ENCODE measurements at regions not wholly inside any gene's neighbourhood (a gene's known extent, or its start where the extent isn't known, plus 50 kb on each side); places are given as distances from the start of the nearest gene placed in this dataset.

DNA sequence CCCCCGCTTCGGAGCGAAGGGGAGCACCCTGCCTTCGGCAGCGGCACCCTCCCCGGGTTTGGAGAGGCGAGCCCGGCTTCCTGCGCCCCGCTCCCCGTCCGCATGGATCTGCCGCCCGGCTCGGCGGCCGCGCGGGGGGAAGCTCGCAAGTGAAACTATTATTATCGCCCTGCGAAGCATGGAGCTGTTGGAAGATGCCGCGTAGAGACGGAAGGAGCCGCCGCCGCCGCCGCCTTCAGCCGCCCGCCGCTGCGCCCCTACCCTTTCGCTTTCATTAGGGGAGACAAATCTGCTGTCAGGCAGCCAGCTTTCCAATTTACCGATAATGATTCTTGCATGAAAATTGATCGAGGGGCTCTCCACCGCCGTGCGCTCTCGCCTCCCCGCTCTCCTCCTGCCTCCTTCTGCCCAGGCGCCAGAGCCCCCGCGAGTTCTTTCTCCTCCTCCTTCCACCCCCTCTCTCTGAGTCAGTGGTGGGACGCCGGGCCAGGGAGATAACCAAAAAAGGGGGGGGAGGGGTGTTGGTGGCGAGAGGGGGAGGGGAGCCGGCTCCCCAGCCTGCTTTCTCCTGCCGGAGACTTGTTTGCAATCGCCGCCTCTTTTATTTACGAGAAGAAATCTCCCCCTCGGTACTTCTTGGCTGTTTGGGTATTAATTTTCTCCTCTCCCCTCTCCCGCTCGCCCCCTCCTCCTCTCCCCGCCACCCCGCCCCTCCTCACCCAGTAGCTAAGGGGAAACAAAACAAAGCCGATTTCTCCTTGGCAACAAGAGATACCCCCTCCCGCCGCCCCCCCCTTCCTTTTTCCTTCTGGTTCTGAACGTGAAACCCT, 58.0 kb upstream of the GSE1 start:
- peak overlapping the region; percentile 77 for H3K4me3 ChIP-seq (ENCODE audit: low read depth, low read length)
- DNase-seq (ENCODE audit: low read depth) = no peak

DNA sequence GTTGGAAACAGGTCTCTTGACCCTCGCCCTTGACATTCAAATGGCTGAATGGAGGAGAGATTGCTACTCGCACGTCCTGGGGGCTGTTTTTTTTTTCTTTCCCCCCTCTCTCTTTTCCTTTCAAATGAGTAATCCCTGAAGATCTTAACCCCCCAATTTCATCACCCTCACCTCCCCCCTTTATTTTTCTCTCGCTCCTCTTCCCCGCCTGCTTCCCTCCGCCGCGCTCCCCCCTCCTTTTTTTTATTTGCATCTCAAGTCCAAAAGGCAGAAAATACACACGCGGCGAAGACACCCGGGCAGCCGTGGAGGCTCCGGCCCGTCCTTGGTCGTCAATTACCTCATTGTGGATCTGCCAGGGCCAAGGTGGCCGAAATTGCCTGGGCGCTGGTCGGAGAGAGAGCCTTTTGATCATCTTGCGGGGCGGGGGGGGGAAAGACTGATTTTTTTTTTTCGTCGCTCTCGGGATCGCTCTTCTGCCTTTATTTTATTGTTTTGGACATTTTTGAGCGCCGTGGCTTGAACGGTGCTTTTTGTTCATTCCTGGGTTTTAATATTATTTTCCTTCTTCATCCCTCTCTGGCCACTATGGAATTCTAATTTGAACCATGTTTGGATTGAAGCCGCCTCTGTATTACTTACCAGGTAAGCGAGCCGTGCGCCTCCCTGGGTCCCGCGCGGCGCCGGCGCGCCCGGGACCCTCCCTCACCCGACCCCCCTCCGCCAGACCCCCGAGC, 57.2 kb upstream of the GSE1 start:
- H3K4me3 ChIP-seq (ENCODE audit: low read depth, low read length) = peak overlapping the region; percentile 77
- DNase-seq (ENCODE audit: low read depth) = no peak

DNA sequence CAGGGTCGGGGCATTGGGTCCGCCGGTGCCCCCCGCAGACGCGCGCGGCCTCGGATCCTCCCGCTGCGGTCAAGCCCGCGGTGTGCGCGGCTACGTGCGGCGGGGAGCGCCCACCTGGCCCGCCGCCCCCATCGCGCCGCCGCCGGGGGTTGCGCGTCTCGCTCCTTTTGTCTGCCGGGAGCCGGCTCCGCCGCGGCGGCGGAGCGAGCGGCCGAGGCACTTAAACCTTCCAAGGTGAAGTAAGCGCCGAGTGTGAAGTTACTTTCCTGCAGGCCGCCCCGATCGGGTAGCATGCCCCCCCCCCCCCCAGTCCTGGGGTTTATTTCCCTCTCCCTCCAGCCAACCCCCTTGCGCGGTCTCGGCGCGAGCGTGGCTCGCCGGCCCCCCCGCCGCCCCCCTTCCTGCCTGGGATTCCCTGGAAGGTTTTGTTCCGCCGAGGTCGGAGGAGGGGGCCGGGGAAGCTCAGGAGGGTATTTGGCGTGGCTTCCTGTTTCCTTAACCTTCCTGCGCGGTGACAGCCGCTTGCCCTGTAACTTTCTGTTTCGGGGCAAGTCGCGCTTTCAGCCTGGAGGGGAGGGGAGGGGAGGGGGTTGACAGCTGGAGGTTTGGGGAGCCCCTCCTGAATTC, 56.6 kb upstream of the GSE1 start:
- DNase-seq (ENCODE audit: low read depth) = no peak
- peak overlapping the region; percentile 77 for H3K4me3 ChIP-seq (ENCODE audit: low read depth, low read length)

DNA sequence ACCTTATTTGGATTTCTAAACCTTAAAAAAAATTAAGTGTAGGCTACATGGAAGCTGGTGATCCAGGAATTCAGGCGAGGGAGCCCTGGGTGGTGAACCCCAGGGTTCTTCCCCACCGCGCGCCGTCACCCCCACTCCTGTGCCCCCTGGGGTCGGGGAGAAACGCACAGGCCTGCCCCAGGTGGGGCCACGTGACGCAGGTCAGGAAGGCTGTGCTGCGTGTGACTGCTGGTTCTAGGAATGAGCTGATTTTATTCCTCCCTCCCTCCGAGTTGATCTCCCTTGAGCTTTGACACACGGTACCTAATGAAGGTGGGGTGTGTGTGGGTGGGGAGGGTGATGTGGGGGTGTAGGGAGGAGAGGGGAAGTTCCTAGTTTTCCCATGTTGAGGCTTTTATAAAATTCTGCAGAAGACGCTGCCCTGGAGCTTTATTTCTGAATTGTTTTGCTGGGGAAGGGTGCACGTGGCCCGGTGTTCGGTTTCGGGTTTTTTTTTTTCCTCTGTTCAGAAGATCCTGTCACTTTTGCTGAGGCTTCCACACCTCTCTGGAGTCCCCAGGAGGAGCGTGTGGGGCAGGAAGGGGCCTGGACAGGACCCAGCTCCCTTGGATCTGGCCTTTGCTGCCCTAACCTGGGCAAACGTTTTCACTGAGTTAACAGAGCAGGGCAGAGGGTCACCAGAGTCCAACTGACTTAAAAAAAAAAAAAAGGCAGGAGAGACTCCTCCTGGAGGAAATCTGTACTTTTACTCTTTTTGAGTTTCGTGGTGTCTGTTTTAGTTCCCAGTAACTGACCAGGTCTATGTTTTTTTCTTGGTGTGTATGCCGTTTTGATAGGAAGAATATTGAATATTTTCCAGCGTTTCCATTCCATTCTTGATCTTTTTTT, 55.8 kb upstream of the GSE1 start:
- DNase-seq (ENCODE audit: low read depth) = no peak
- H3K4me3 ChIP-seq (ENCODE audit: low read depth, low read length) = peak overlapping the region; percentile 77

DNA sequence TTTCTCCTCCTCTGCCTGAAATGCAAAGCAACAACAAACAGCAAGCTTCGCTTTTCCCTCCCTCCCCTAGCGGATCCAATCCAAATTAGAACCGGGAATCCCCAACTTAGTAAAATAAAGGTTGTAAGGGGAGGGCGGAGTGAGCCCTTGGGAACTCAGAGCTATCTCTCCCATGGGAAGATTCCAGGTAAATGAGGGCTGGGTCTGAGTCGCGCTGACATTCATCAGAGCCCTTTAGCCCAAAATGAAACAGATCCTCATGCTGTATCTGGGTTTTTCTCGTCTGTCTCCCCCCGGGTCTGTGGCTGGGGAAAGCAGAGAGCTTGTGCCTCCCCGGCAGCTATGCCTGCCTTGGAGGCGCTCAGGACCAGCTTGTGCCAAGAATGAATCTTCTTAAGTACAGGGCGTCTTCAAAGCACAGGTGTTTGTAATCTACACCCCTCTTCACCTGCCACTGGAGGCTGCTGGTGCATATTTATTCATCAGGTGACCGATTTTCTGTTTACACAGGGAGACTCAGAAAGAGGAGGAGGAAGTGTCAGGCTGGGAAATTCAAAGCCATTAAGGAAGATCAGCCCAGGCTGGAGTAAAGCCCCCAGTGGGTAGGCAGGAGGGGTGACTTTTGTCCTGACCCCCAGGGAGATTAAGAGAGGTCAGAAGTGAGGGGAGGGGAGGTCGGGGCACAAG, 55.0 kb upstream of the GSE1 start:
- DNase-seq (ENCODE audit: low read depth) = no peak

DNA sequence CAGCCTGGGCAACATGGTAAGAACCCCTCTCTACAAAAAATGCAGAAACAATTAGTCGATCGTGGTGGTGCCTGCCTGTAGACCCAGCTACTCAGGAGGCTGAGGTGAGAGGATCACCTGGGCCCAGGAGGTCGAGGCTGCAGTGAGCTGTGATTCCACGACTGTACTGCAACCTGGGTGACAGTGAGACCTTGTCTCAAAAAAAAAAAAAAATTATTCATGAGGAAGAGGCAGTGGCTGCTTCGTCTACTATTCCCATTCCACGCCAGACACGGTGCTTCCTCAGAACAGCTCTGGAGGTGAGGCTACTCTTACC, 52.2 kb upstream of the GSE1 start:
- DNase-seq (ENCODE audit: low read depth) = no peak
- no peak overlapping the region for H3K4me3 ChIP-seq (ENCODE audit: low read depth, low read length)

More for the DNA sequence above, 55.0 kb upstream of the GSE1 start:
- peak overlapping the region; percentile 77 for H3K4me3 ChIP-seq (ENCODE audit: low read depth, low read length)

DNA sequence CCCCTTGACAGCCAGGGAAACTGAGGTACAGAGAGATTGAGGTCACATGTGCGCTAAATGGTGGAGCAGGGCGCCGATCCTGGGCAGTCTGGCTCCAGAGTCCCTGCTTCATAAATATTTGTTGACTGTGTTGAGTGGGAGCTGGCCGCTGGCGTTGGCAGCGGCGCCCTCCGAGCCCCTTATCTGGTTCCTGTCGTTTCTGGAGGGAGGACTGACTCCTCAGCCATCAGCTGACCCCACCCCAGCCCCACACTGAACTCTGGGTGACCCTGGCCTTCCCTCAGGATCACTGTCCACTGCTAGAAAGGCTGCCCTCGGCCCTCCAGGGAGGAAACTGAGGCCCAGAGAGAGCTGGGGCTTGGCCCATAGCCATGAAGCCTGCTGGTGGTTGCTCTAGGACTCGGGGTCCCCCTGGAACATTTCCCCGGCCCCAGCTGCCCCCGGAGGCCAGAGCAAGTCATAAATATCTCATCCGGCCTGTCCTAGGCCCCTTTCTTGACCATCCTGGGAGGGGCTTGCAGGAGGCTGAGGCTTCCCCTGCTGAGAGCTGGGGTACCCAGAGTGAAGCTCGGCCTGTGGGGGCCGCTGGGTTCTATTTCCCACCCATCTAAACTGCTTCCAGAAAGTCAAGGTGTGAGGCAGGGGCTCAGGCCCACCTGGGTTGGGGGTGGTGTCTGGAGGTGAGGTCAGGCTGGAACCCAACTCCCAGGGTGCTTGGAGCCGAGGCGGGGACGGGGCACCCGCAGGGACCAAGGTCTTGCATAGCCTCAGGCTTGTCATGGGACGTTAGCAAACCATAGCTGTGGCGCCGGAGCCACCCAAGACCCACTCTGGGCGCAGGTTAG, 51.7 kb upstream of the GSE1 start:
- DNase-seq (ENCODE audit: low read depth) = no peak
- H3K4me3 ChIP-seq (ENCODE audit: low read depth, low read length) = no peak overlapping the region

DNA sequence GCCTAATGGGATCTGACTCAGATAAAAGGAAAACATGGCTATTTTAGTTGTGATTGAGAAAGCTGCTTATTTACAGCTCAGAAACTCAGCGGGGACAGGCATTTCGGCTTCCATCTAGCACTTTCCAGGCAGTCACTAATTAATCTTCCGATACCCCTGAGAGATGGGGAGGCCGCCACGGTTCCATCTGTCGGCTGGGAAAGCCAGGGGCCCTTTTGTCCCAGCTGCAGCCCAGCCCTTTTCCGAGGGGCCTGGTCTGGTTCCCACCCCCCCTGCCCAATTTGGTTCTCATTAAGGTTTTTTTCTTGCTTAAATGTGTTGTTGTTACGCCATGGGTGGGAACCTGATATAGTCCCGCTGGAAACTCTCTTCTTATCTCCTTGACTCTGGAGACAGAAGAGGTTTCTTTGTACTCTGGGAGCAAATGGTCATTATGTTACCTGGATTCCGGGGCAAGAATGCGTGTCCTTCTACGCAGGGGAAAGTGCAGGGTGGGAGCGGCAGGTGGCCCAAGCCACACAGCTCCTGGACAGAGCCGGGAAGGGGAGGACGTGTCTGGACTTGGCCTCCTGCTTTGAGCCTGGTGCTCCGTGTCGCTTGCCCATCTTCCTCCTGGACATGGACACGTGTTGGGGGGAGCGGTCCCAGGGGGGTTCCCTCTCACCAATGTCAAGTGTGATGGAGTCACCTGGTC, 50.9 kb upstream of the GSE1 start:
- H3K4me3 ChIP-seq (ENCODE audit: low read depth, low read length) = no peak overlapping the region
- DNase-seq (ENCODE audit: low read depth) = no peak

DNA sequence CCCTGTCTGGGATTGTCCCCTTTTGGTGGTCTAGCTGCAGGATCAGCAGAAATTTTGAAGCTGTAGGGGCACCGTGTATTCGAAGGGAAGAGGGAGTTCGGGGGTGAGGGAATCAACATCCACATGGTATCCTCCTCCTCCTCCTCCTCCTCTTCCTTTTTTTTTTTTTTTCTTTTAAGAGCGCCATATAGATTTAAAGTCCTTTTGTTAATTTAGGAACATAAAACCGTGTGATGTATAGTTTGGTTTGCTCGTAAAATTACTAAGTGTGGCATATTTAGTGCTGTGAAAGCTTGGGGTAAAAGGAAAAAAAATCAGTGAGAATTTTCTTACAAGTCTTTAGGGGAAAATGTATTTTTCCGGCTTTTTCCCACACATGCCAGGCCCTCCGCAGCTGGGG, 50.1 kb upstream of the GSE1 start:
- no peak overlapping the region for H3K4me3 ChIP-seq (ENCODE audit: low read depth, low read length)
- DNase-seq (ENCODE audit: low read depth) = no peak

Data from skeletal muscle cell (primary cell).